HEK293T (cell line): ENCODE measurements at regions not wholly inside any gene's neighbourhood (a gene's known extent, or its start where the extent isn't known, plus 50 kb on each side); places are given as distances from the start of the nearest gene placed in this dataset.

Experiments
- CTBP1 ChIP-seq: fragments of 450-650 bp; IDR thresholded peaks from 2 replicates; pipeline ENCODE4 v1.6.1; 2016; ENCODE audit warnings: borderline replicate concordance
- ELF4 ChIP-seq: fragments of 450-650 bp; IDR thresholded peaks from 2 replicates; pipeline ENCODE4 v1.6.1; 2017; ENCODE audit warnings: antibody characterized with exemption
- FOXM1 ChIP-seq: fragments of 450-650 bp; IDR thresholded peaks from 2 replicates; pipeline ENCODE4 v1.6.1; 2017; ENCODE audit warnings: mild to moderate bottlenecking, borderline replicate concordance
- HDGF ChIP-seq: fragments of 450-650 bp; IDR thresholded peaks from 2 replicates; pipeline ENCODE4 v1.6.1; 2017; ENCODE audit warnings: antibody characterized with exemption, borderline replicate concordance
- LEF1 ChIP-seq: fragments of 450-650 bp; IDR thresholded peaks from 2 replicates; pipeline ENCODE4 v1.6.1; 2017; ENCODE audit warnings: mild to moderate bottlenecking, borderline replicate concordance
- SUZ12 ChIP-seq: fragments of 450-650 bp; IDR thresholded peaks from 2 replicates; pipeline ENCODE4 v1.6.1; 2016; ENCODE audit warnings: mild to moderate bottlenecking

DNA sequence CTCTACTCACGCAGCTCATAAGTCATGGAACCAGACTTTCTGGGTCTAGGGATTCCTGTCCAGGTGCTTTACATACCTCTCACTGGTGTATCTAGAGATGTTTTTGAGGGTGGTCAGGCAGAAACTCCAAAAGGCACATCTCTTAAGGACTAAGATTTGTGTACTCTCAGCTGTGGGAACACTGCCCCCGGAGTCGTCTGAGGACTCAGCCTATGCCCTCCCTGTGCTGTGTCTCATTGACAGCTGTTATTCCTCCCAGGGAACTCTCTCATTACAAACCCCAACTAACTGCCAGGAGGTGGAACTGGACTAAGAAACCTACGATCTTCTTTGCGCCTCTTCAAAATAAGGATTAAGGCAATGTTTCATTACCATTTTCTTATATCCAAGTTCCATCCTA, 293.9 kb upstream of the DLGAP1 start:
- TF ChIP-seq CTBP1 (no peak), FOXM1 (no peak), ELF4 (no peak), HDGF (no peak), LEF1 (no peak), SUZ12 (no peak)
